MM.1S (cell line): ENCODE measurements at regions not wholly inside any gene's neighbourhood (a gene's known extent, or its start where the extent isn't known, plus 50 kb on each side); places are given as distances from the start of the nearest gene placed in this dataset.

ENCODE experiments used
- EZH2 ChIP-seq: fragments of 300-600 bp; sonication (generic); optimal IDR thresholded peaks from 2 replicates; pipeline ENCODE3; 2017; ENCODE audit warnings: low read depth, mild to moderate bottlenecking, antibody characterized with exemption, low read length, mixed read lengths
- TF ChIP-seq, protein P1 (sequence below): fragments of 300-600 bp; sonication (generic); IDR thresholded peaks from 2 replicates; pipeline ENCODE4 v1.5.1; 2016; ENCODE audit warnings: antibody characterized with exemption, low read length, mixed read lengths

DNA sequence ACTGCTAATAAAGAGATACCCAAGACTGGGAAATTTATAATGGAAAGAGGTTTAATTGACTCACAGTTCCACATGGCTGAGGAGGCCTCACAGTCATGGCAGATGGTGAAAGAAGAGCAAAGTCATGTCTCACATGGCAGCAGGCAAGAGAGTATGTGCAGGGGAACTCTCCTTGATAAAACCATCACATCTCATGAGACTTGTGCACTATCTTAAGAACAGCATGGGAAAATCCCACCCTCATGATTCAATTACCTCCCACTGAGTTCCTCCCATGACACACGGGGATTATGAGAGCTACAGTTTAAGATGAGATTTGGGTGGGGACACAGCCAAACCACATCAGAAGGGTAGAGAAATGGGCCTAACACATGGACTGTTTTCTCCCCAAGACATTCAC lies 156.3 kb downstream of the CCDC71L start:
- TF ChIP-seq, protein P1, sequence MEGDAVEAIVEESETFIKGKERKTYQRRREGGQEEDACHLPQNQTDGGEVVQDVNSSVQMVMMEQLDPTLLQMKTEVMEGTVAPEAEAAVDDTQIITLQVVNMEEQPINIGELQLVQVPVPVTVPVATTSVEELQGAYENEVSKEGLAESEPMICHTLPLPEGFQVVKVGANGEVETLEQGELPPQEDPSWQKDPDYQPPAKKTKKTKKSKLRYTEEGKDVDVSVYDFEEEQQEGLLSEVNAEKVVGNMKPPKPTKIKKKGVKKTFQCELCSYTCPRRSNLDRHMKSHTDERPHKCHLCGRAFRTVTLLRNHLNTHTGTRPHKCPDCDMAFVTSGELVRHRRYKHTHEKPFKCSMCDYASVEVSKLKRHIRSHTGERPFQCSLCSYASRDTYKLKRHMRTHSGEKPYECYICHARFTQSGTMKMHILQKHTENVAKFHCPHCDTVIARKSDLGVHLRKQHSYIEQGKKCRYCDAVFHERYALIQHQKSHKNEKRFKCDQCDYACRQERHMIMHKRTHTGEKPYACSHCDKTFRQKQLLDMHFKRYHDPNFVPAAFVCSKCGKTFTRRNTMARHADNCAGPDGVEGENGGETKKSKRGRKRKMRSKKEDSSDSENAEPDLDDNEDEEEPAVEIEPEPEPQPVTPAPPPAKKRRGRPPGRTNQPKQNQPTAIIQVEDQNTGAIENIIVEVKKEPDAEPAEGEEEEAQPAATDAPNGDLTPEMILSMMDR: no peak
- no peak for TF ChIP-seq EZH2
